Loucy (cell line): ENCODE measurements at regions not wholly inside any gene's neighbourhood (a gene's known extent, or its start where the extent isn't known, plus 50 kb on each side); places are given as distances from the start of the nearest gene placed in this dataset.

Experiments
- CTCF ChIP-seq: fragments of 200-600 bp; sonication (generic); conservative IDR thresholded peaks from 2 replicates; pipeline ENCODE4 v1.5.1; 2014; ENCODE audit warnings: mild to moderate bottlenecking, antibody characterized with exemption, low read length
- EZH2phosphoT487 ChIP-seq: fragments of 200-600 bp; IDR thresholded peaks from 2 replicates; pipeline ENCODE4 v1.6.1; 2018; ENCODE audit warnings: antibody characterized with exemption, mild to moderate bottlenecking, moderate library complexity, borderline replicate concordance

GRCh38 chr10:118171861-118172260, 125.1 kb upstream of the RAB11FIP2 start:
- TF ChIP-seq CTCF = no peak
- no peak for TF ChIP-seq EZH2phosphoT487
